Activated T-cell treated with anti-CD3 and anti-CD28 coated beads for 4 hours (primary cell): ENCODE measurements at regions not wholly inside any gene's neighbourhood (a gene's known extent, or its start where the extent isn't known, plus 50 kb on each side); places are given as distances from the start of the nearest gene placed in this dataset.
A peak's percentile ranks its signal among the peaks of the same experiment; 100 is the strongest.
"Not testable (repeated sequence)": the region's sequence is repeated elsewhere in the genome, so short reads cannot be mapped to it uniquely, and the experiment has no call there.

Experiments
- DNase-seq: peaks from one replicate; pipeline ENCODE4 v3.0.0-alpha.2; 2020

DNA sequence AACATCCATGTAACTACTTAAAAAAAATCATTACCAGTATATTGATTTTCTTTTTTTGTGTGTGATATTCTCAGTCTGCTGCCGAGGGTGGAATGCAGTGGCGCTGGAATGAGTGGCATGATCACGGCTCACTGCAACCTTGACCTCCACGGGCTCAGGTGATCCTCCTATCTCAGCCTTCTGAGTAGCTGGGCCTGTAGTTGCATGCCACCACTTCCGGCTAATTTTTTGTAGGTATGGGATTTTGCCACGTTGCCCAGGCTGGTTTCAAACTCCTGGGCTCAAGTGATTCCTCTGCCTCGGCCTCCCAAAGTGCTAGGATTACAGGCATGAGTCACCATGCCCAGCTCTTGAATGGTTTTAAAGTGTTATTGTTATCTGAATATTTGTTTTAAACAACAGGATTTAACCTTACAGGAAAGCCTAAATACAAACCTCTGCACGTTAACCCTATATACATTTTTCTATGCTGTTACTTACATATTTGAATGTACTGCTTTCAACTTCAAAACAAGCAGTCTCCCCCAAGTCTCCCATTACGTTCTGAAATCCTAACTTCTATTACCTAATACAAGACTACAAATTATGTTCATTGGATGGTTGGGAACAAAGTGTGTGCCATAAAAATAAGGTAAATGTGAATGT lies 61.7 kb downstream of the KPNA2 start:
- no peak for DNase-seq

DNA sequence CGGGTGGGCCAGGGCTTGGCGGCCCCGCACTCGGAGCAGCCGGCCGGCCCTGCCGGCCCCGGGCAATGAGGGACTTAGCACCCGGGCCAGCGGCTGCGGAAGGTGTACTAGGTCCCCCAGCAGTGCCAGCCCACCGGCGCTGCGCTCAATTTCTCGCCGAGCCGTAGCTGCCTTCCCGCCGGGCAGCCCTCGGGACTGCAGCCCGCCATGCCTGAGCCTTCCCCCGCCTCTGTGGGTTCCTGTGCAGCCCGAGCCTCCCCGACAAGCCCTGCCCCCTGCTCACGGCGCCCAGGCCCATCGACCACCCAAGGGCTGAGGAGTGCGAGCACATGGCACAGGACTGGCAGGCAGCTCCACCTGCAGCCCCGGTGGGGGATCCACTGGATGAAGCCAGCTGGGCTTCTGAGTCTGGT lies 63.8 kb downstream of the KPNA2 start:
- not testable (repeated sequence) for DNase-seq

DNA sequence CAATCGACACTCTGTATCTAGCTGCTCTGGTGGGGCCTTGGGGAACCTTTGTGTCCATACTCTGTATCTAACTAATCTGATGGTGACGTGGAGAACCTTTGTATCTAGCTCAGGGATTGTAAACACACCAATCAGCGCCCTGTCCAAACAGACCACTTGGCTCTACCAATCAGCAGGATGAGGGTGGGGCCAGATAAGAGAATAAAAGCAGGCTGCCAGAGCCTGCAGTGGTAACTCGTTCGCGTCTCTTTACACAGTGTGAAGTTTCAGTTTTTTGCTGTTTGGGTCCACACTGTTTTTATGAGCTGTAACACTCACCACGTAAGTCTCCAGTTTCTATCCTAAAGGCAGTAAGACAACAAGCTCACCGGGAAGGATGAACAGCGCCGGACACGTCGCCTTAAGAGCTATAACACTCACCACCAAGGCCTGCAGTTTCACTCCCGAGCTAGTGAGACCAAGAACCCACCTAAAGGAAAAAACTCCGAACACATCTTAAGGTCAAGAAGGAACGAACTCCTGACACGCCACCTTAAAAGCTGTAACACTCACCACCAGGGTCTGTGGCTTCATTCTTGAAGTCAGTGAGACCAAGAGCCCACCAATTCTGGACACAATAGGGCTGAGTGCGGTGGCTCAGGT lies 64.6 kb downstream of the KPNA2 start:
- DNase-seq, result no peak

DNA sequence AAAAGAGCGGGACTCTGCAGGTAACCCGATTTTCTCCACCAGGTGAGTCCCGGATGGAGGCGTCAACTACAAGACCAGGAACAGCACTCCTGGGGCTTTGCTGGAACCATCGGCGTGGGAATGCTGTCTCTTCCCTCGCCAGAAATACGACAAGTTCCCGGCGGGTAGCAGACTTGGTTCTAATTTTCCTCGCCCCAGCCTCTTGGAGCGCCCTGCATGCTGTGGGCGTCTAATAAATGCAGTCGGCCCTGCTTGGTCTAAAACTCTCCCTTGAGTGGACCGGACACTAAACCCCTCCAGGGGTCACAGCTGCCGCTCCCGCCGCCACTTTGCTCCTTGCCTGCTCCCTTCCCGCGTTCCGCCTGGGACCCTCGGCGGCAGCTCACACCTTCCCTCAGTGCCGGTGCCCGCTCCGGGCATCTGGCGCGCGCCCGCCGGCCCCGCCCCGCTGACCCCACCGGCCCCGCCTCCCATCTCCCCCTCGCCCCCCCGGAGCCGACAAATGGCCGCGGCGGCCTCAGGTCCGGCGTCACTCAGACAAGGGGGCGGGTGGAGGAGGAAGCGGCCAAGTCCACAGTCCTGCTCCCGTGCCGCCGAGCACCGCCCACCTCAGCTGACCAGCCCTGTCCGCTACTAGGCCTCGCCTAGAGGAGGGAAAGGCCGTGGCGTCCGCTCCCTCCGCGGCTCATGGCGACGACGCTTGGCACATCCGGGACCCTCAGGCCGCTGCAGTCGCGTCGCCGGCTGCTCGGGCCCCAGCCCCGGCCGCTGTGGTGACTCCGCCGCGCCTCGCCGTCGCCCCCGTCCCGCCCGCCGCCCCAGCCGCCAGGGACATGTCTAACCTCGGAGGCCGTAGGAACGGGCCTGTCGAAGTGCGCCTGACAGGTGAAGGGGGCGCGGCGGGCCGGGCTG lies 65.8 kb downstream of the KPNA2 start:
- peak; percentile 56 for DNase-seq

DNA sequence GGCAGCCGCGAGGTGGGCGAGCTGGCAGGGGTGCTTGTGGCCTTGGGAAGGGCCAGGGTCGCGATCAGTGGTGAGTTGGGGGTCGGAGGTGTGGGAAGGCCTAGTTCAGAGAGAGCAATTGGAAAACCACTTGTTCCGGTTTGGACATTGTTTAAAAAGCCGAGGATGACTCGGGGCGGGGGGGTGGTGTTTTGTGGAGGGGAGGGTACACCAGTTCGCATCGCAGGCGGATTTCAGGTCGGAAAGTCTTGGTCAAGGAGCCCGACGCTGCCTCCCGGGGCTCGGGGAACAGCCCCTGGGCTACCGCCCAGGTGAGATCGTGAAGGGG lies 66.4 kb downstream of the KPNA2 start:
- DNase-seq, result peak; percentile 11

DNA sequence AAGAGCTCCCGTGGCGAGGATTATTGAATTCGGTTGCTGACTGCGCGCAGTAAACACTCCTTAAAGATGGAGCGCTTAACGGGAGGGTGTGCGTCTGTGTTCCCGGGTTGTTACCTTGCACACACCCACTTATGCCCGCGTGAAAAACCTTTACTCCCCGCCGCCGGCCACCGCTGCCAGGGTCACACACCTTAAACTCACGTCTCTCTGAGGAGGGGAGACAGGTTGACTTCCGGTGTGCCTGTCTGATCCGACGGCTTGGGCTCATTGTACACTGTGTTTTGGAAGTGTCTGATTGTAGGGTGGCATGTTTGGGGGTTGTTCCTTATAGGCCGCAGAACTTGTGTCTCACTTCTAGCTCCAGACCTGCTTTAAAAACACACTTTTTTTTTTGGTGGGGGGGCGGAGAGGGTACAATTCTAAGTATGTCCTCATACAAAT lies 66.8 kb downstream of the KPNA2 start:
- no peak for DNase-seq

DNA sequence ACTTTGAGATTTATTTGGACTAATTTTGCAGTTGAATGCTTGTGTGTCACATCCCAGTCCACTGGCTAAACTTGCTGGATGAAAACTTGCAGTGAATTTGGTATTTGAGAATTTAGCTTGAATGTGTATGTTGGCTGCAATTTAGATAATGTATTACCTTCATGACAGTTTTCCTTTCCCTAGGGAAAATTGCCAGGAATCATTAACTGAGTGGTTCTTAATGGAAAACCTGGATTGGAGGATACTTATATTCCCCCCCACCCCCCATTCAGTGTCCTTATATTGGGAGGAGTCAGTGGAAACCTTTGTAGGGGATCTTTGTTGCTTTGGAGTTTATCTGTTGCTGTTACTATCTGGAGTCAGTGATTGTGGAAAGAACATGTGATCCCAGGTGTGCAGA lies 67.6 kb downstream of the KPNA2 start:
- DNase-seq, result no peak

DNA sequence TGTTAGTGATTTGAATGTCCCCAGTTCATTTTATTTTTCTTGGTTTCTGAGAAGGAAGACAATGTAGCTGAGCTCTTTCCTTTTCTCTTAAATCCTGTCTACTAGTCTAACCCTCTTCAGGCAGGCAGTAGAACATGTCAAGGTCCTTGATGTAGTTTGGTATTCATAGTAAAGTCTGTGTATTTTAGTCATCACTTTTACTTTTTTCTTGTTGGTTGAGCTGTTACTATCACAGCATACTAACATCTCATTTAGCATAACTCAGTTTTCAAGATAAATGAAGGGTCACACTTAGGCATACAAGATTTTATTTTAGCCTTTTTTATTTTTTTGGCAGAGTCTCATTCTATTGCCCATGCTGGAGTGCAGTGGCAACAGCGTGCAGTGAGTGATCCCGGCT lies 70.5 kb downstream of the KPNA2 start:
- DNase-seq, result no peak

DNA sequence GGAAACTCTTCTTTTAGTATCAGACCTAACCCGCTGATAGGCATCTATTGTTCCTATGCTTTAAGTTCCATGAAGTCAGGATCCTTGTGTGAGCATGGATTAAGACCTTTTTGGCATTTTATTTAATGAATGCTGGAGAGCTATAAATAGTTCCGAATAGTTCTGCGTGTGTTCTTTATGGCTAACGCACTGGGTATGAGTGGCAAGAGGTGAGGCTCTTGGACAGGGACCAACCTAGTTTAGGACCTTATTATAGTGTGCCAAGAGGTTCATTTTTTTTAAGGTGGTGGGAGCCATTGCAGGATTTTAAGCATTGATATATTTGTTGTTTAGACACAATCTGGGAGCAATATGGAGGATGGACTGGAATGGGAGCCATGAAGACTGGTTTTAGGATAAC lies 71.8 kb downstream of the KPNA2 start:
- no peak for DNase-seq

DNA sequence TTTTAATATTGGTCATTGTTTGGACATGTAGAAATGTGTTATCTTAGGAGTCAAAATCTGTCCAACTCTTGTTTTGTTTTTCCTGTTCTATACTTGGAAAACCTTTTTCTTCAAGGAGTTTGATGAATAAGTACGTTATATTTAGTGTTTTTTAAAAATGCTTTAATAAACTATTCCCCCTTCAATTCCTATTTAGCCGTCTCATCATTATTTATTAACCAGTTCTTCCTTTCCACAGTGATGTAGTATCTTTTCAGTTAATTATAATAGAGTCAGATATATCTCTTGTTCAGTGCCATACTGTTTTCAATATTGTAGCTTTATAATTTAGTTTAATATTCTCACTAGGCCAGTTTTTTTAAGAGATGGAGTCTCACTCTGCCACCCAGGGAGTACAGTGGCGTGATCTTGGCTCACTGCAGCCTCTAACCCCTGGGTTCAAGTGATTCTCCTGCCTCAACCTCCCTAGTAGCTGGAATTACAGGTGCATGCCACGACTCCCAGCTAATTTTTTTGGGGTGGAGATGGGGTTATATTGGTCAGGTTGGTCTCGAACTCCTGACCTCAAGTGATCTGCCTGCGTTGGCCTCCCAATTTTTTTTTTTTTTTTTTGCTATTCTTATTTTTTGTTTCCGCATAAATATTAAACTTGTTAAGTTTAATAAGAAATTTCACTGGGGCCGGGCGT lies 72.9 kb downstream of the KPNA2 start:
- DNase-seq, result no peak

DNA sequence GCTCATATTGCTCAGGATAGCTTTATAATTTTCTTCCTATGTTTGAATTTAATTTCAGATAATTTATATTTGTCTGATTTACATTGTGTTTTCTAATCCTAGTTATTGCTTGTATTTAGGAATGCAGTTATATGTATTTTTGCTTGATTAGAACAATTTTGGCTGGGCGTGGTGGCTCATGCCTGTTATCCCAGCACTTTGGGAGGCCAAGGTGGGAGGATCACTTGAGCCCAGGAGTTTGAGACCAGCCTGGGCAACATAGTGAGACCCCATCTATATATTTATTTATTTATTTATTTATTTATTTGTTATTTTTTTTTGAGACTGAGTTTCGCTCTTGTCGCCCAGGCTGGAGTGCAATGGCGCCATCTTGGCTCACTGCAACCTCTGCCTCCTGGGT lies 73.9 kb downstream of the KPNA2 start:
- DNase-seq, result not testable (repeated sequence)

DNA sequence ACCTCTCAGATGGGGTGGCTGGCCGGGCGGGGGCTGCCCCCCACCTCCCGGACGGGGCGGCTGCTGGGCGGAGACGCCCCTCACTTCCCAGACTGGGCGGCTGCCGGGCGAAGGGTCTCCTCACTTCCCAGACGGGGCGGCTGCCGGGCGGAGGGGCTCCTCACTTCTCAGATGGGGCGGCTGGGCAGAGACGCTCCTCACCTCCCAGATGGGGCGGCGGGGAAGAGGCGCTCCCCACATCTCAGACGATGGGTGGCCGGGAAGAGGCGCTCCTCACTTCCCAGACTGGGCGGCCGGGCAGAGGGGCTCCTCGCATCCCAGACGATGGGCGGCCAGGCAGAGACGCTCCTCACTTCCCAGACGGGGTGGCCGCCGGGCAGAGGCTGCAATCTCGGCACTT lies 80.7 kb downstream of the KPNA2 start:
- not testable (repeated sequence) for DNase-seq

DNA sequence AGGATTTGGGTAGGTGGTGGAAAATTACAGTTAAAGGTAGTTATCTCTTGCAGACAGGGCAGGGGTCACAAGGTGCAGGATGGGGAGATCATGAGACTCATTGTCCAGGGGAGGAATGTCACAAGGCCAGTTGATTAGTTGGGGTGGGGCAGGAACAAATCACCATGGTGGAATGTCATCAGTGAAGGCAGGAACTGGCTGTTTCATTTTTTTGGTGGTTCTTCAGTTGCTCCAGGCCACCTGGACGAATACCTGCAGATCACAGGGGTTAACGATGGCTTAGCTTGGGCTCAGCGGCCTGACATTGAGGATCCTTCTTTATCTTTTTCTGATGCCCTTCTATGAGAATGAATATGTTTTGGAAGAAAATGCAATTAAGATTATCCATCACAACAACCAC lies 87.1 kb downstream of the KPNA2 start:
- no peak for DNase-seq

DNA sequence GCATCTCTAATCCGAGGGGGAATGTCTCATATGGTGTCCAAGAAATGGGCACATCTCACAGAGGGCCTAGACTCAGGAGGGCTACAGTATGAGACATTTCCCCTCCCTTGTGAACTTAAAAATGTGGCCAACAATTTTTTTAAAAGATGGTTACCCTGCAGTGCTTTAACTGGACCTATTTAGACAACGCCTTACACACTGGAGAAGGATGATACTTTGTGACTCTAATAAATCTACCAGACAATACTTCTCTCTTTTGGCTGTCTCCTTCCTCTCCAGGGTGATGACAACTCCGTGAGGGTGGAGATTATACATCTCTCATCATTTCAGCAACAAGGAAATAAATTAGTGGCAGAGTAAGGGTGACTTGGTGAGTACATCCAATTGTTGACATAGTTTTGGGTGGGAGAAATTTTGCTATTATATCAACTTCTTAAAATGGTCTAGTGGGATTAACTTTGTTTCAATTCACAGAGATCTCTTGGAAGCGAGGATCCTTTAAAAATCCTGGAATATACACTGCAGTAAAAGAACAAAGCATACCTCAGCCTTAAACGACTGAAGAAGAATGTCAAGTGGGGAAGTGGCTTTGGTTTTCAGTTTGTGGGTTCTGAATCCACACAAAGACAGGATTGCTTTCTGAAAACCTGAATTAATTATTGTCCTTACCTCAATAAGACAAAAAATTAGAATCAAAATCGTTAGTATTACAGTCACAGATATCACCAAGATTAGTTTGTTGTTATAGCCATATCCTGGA lies 89.8 kb downstream of the KPNA2 start:
- no peak for DNase-seq

DNA sequence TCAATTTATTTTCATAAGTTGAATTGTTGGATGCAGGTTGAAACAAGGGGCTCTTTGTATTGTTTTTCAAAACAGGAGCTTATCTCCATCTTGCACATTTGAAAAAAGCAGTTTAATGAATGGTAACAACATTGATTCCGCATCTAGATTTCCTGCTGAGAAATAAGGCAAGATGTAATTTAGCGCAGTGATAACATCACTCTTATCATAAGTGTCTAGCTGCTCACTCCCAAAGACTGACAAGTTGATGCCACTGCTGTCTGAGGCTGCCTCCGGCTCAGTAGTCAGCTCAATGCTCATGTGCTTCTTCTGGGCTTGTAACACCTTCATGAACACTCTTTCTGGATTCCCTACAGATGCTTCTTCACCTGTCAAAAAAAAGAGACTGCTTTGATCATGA lies 92.4 kb downstream of the KPNA2 start:
- DNase-seq, result no peak

DNA sequence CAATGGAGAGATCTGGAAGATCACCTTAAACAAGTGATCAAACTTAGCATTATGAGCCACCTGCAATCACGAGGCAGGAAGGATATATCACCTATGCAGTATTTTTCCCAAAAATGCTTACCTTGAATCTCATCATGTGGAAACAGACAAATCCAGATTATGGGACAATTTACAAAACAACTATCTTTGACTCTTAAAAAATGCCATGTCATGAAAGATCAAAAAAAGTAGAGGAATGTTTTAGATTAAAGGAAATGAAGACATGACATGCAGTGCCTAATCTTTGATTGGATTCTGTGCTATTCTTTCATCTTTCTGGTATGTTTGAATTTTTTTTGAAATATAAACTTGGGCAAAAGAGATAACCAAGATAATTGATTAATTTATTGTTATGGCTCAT lies 95.9 kb downstream of the KPNA2 start:
- no peak for DNase-seq

DNA sequence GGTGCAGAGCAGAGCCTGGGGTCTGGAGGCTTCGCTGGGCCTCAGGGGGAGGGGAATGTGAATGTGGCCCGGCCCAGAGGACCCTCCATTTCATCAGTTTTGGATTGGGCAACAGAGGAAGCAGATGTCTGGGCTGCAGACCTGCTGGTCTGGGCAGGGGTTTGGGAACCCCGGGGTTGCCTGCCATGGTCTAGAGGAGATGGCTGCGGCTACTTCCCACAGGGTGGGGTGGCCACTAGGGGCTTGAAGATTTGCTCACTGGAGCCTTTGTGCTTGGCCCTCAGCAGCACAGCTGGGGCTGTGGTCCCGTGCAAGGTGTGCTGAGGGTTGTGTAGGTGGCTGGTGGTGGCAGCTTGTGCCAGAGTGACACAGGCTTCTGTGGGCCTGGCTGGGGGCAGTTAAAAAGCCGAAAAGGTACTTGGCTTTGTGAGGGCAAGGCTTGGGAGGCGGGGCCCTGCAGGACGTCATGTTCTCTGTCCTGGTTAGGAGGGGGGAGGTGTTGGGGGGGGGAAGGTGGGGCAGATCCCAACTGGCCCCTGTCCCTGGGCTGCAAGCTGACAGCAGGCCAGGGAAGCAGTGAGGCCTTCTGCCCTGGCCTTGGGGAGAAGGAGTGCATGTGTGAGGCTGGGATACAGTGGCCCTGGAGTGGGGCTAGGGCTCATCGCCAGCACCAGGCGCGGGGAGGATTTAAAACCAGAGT lies 98.0 kb downstream of the KPNA2 start:
- DNase-seq, result no peak

DNA sequence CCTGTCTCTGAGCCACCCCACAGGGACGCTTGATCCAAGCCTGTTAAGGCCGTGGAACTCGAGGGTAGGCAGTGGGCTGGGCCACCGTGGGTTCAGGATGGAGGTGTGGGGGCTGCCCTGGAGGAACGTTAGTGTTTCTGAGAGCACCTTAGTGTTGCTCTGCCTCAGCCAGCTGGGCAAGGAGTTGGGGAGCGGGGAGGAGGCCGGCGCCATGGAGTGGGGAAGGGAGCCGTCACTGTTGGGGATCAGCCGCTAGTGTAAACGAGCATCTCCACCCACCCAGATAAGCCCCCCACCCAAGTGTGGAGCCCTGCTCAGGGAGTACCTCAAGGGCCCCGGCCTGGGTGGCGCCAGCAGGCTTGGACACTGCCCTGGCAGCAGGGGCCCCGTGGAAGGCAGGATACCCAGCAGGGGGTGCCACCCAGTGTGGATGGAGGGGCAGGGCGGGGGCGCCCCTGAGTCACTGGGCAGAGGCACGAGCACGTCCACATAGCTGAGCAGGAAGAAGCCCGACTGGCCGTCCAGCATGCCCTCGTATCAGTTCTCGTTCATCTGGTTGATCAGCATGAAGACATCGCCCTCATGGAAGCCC lies 98.6 kb downstream of the KPNA2 start:
- DNase-seq, result no peak

DNA sequence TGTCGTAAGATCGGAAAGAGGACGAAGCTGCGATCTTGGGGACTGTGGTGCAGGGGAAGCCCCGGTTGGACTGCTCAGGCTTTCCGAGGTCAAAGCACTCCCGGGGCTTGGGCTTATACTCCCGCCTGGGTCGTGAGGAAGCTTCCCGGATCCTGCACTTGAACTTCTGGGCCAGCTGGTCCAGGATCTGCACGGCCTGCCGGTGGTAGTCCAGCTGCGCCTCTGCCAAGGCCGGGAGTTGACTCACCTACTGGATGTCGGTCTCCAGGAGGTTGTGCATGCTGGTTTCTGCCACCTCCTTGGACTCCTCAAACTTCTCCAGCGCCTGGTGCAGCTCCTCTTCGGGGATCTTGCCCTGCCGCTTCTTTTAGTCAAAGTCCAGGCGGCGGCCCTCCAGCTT lies 99.2 kb downstream of the KPNA2 start:
- no peak for DNase-seq

DNA sequence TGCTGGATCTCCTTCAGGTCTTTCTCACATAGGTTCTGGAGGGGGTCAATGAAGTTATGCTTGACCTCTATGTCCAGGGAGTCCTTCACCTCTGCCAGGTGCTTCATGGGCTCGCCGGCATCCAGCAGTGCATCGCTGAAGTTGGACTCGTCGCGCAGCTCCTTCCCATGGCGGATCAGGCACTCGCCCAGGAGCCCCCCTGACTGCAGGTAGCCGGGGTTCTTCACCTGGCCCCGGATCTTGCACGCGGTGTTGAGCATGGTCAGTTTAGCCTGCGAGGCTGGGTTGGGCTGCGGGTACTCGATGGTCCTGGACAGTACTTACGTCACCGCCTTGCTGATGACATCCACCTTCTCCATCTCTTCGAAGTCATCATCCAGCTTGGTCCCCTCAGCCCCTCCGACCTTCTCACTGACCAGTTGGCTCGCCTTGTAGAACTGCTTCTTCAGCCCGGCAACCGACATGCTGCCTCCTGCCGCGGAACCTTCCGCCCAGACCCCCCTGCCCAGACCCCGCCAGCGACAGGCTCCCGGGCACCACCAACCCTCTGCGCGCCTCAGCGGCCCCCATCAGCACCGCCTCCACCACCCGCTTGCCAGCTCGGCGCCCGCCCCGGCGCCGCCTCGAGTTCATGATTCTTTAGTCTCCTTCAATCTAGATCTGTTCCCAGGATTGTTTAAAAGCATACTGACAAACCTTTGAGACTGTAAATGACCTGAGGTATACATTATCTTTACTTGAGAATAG lies 99.8 kb downstream of the KPNA2 start:
- DNase-seq, result no peak

DNA sequence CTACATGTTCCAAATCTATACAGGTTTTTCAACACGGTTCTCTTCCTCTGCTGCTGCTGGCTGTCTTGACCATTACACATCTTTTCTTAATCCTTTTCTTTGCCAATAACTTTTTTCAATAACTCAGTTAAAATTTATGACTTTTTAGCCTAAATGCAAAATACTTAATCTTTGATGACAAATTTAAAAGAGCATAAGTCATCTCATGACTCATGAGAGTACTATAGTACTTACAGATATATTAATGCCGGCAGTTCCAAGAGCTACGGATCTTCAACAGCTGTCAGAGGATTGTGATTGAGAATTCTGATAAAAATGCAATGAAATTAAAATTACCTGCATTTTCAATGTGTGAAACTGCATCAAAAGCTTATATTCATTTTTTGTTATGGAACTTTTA lies 105.5 kb downstream of the KPNA2 start:
- DNase-seq, result no peak
